Loucy (cell line): ENCODE measurements at regions not wholly inside any gene's neighbourhood (a gene's known extent, or its start where the extent isn't known, plus 50 kb on each side); places are given as distances from the start of the nearest gene placed in this dataset.

Source experiments
- H2AFZ ChIP-seq: fragments of 200-600 bp; sonication (generic); 2 replicates; pipeline ENCODE4 v1.6.0; 2016; ENCODE audit warnings: antibody characterized with exemption, mild to moderate bottlenecking, low read length, moderate library complexity
- H3F3A ChIP-seq: fragments of 200-600 bp; 2 replicates; pipeline ENCODE4 v1.6.0; 2016; ENCODE audit warnings: antibody characterized with exemption, low read depth, mild to moderate bottlenecking
- H3K27me3 ChIP-seq: fragments of 200-600 bp; sonication (generic); 2 replicates; pipeline ENCODE4 v1.6.1; 2014; ENCODE audit warnings: low read length, mild to moderate bottlenecking; ENCODE audit not compliant: insufficient read depth, poor library complexity, severe bottlenecking
- H3K36me3 ChIP-seq: fragments of 200-600 bp; sonication (generic); 2 replicates; pipeline ENCODE4 v1.6.1; 2016; ENCODE audit warnings: low read length; ENCODE audit not compliant: insufficient read depth
- H3K4me1 ChIP-seq: fragments of 200-600 bp; sonication (generic); 2 replicates; pipeline ENCODE4 v1.5.1; 2014; ENCODE audit warnings: low read length, mild to moderate bottlenecking; ENCODE audit not compliant: insufficient read depth, poor library complexity, severe bottlenecking
- H3K4me2 ChIP-seq: fragments of 200-600 bp; sonication (generic); 2 replicates; pipeline ENCODE4 v1.6.0; 2014; ENCODE audit warnings: antibody characterized with exemption, low read length, low read depth, mild to moderate bottlenecking; ENCODE audit not compliant: poor library complexity, severe bottlenecking
- H3K4me3 ChIP-seq: fragments of 200-600 bp; sonication (generic); 2 replicates; pipeline ENCODE4 v1.5.1; 2014; ENCODE audit warnings: low read length, mild to moderate bottlenecking, mixed read lengths; ENCODE audit not compliant: poor library complexity, severe bottlenecking
- H3K79me2 ChIP-seq: fragments of 200-600 bp; sonication (generic); 2 replicates; pipeline ENCODE4 v1.6.1; 2014; ENCODE audit warnings: low read length; ENCODE audit not compliant: insufficient read depth
- H3K9ac ChIP-seq: fragments of 200-600 bp; sonication (generic); 2 replicates; pipeline ENCODE4 v1.6.0; 2014; ENCODE audit warnings: mild to moderate bottlenecking, low read depth, low read length, moderate library complexity; ENCODE audit not compliant: poor library complexity, severe bottlenecking
- H3K9me2 ChIP-seq: fragments of 200-600 bp; sonication (generic); replicated peaks from 2 replicates; pipeline ENCODE4 v1.6.1; 2016; ENCODE audit warnings: low read depth, low read length, mixed read lengths
- H3K9me3 ChIP-seq: fragments of 200-600 bp; sonication (generic); 2 replicates; pipeline ENCODE4 v1.6.1; 2014; ENCODE audit warnings: mild to moderate bottlenecking, antibody characterized with exemption, low read length, low read depth; ENCODE audit not compliant: insufficient read depth
- H4K20me1 ChIP-seq: fragments of 200-600 bp; sonication (generic); 2 replicates; pipeline ENCODE4 v1.6.0; 2014; ENCODE audit warnings: antibody characterized with exemption, low read length, mild to moderate bottlenecking; ENCODE audit not compliant: insufficient read depth, poor library complexity, severe bottlenecking
- EZH2phosphoT487 ChIP-seq: fragments of 200-600 bp; IDR thresholded peaks from 2 replicates; pipeline ENCODE4 v1.6.1; 2018; ENCODE audit warnings: antibody characterized with exemption, mild to moderate bottlenecking, moderate library complexity, borderline replicate concordance
- TF ChIP-seq, protein P1 (sequence below): fragments of 200-600 bp; sonication (generic); conservative IDR thresholded peaks from 2 replicates; pipeline ENCODE4 v1.5.1; 2014; ENCODE audit warnings: mild to moderate bottlenecking, antibody characterized with exemption, low read length

DNA sequence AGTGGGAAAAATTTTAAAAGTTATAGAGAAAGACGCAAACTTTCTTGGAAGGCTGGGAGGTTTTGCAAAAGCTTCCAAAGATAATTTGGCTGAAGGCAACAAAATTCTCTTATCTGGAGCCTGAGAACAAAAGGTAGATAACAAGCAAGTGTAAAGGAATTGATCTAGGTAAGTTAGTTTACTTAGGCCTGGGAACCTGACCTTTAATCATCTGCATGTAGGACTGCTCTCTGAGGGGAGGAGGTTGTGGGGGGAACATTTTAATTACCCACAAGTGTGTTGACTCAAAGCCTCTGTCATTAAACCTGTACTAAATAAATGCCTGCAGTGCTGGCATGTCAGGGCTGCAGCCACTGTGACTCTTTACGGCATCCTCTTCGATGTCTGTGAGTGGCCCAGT is 532.3 kb upstream of the SLITRK5 start:
- Histone ChIP-seq H3K9me3 (no peaks in the 10 kb centered on the region), H3K9me2 (no peaks in the 10 kb centered on the region), H3K4me3 (no peak overlapping the region), H3K79me2 (no peaks in the 10 kb centered on the region), H4K20me1 (no peaks in the 10 kb centered on the region), H3F3A (no peaks in the 10 kb centered on the region), H3K9ac (no peak overlapping the region), H2AFZ (no peak overlapping the region), H3K27me3 (no peaks in the 10 kb centered on the region), H3K4me1 (no peaks in the 10 kb centered on the region), H3K36me3 (no peaks in the 10 kb centered on the region), H3K4me2 (no peak overlapping the region)
- TF ChIP-seq EZH2phosphoT487, result no peak
- TF ChIP-seq, protein P1, sequence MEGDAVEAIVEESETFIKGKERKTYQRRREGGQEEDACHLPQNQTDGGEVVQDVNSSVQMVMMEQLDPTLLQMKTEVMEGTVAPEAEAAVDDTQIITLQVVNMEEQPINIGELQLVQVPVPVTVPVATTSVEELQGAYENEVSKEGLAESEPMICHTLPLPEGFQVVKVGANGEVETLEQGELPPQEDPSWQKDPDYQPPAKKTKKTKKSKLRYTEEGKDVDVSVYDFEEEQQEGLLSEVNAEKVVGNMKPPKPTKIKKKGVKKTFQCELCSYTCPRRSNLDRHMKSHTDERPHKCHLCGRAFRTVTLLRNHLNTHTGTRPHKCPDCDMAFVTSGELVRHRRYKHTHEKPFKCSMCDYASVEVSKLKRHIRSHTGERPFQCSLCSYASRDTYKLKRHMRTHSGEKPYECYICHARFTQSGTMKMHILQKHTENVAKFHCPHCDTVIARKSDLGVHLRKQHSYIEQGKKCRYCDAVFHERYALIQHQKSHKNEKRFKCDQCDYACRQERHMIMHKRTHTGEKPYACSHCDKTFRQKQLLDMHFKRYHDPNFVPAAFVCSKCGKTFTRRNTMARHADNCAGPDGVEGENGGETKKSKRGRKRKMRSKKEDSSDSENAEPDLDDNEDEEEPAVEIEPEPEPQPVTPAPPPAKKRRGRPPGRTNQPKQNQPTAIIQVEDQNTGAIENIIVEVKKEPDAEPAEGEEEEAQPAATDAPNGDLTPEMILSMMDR, result no peak

DNA sequence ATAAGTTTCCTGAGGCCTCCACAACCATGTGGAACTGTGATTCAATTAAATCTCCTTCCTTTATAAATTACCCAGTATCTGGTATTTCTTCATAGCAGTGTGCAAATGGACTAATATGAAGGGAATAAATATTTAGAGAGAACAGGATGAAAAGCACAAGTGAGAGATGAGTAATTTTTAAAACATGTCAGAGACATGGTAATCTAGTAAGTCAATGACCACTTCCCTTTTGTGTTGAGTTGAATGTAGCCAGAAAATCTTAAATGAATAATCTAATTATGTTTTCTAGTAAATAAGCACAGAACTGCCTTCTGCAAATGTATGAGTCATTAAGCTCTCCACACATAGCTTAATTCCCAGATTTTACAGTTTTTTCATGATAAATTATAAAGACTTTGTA is 524.1 kb upstream of the SLITRK5 start:
- H3K79me2 ChIP-seq, result no peaks in the 10 kb centered on the region
- no peak for TF ChIP-seq EZH2phosphoT487
- TF ChIP-seq, protein P1, result no peak
- no peak overlapping the region for H3K4me3 ChIP-seq
- no peaks in the 10 kb centered on the region for H3K9me2 ChIP-seq
- no peak overlapping the region for H2AFZ ChIP-seq
- H3K9me3 ChIP-seq, result no peaks in the 10 kb centered on the region
- H4K20me1 ChIP-seq, result no peaks in the 10 kb centered on the region
- H3K36me3 ChIP-seq, result no peaks in the 10 kb centered on the region
- H3K9ac ChIP-seq, result no peak overlapping the region
- no peaks in the 10 kb centered on the region for H3K4me1 ChIP-seq
- no peak overlapping the region for H3K4me2 ChIP-seq
- no peaks in the 10 kb centered on the region for H3K27me3 ChIP-seq
- no peaks in the 10 kb centered on the region for H3F3A ChIP-seq

DNA sequence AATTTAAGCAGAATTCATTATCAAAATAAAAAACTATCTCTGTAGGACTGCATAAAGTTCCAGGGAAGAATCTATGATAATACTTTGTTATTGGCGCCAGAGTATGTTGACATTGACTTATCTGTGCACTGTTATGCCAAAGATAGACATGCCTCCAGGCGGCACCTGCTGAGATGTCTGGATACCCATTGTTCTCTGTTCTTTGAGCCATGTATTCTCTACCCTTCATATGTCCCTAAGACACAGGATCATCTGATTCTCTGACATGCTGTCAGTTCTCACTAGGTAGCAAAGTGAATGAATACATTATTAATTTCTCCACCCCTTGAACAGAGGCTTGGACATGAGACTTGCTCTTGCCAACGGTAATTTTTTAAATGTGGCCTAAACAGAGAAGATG is 517.8 kb upstream of the SLITRK5 start:
- no peaks in the 10 kb centered on the region for H3K36me3 ChIP-seq
- H3K4me1 ChIP-seq, result no peaks in the 10 kb centered on the region
- H3K9me2 ChIP-seq, result no peaks in the 10 kb centered on the region
- no peaks in the 10 kb centered on the region for H3F3A ChIP-seq
- H3K79me2 ChIP-seq, result no peaks in the 10 kb centered on the region
- no peaks in the 10 kb centered on the region for H4K20me1 ChIP-seq
- H3K9me3 ChIP-seq, result no peaks in the 10 kb centered on the region; the same call in 1 of the 2 replicates
- H2AFZ ChIP-seq, result no peak overlapping the region
- H3K27me3 ChIP-seq, result no peaks in the 10 kb centered on the region
- no peak overlapping the region for H3K9ac ChIP-seq
- TF ChIP-seq EZH2phosphoT487, result no peak
- TF ChIP-seq, protein P1, result no peak
- H3K4me3 ChIP-seq, result no peak overlapping the region
- H3K4me2 ChIP-seq, result no peak overlapping the region
